ENCODE measurements at regions not wholly inside any gene's neighbourhood (a gene's known extent, or its start where the extent isn't known, plus 50 kb on each side); places are given as distances from the start of the nearest gene placed in this dataset.

DNA sequence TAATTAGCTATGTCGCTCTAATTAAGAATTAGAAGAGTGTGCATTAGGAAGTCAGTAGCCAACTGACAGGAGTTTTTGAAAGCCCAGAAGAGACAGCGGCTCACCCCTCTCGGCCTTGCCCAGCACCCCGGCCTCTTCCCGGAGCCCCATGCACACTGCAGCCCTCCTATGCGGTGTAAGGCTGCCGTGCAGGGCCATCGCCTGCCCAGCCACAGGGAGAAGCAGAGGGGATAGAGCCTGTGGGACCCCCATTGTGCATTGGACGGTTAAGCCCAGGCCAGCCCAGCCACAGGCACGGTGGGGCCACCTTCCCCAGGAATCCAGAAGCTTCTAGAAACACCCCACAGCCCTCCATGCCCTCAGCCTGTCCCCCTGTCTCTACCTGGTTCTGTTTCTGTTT is 569.7 kb upstream of the MKI67 start:
- no peaks in the 10 kb centered on the region for H3K36me3 ChIP-seq (ENCODE audit: control insufficient read depth in 2 of 2, insufficient read depth in 2 of 2, low read length in 2 of 2)
- H3K9me3 ChIP-seq (ENCODE audit: control insufficient read depth in 2 of 2, low read length in 2 of 2), result no peaks in the 10 kb centered on the region
- H3K4me3 ChIP-seq (ENCODE audit: low read length in 2 of 2), result no peak overlapping the region
- no peak overlapping the region for H3K27ac ChIP-seq (ENCODE audit: low read length)
- H3K27me3 ChIP-seq (ENCODE audit: control insufficient read depth in 1 of 2, insufficient read depth in 2 of 2, low read length in 2 of 2), result no peaks in the 10 kb centered on the region
- H3K4me1 ChIP-seq (ENCODE audit: control insufficient read depth, insufficient read depth, low read length), result no peaks in the 10 kb centered on the region
- H3K9ac ChIP-seq (ENCODE audit: low read length in 2 of 2), result no peak overlapping the region

DNA sequence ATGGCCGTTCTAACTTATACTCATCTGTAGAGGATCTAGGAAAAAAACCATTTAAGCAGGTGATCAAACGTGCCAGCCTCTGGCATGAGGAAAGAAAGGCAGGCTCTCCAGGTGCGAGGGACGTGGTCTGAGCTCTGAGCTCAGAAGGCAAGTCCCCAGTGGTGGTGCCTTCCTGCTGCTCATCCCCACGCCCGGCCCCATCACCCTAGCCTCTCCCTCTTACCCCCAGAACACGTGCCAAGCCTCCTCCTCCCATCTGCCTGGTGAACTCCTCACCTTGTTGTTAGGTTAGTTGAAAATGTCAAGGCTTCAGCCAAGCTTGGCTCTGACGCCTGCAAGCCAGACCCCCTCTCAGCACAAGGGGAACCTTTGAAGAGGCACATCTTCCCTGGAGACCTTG is 571.2 kb upstream of the MKI67 start:
- no peak overlapping the region for H3K9ac ChIP-seq (ENCODE audit: low read length in 2 of 2)
- no peaks in the 10 kb centered on the region for H3K4me1 ChIP-seq (ENCODE audit: control insufficient read depth, insufficient read depth, low read length)
- no peaks in the 10 kb centered on the region for H3K9me3 ChIP-seq (ENCODE audit: control insufficient read depth in 2 of 2, low read length in 2 of 2)
- no peaks in the 10 kb centered on the region for H3K27me3 ChIP-seq (ENCODE audit: control insufficient read depth in 1 of 2, insufficient read depth in 2 of 2, low read length in 2 of 2)
- H3K36me3 ChIP-seq (ENCODE audit: control insufficient read depth in 2 of 2, insufficient read depth in 2 of 2, low read length in 2 of 2), result no peaks in the 10 kb centered on the region
- no peak overlapping the region for H3K4me3 ChIP-seq (ENCODE audit: low read length in 2 of 2)
- no peak overlapping the region for H3K27ac ChIP-seq (ENCODE audit: low read length)

DNA sequence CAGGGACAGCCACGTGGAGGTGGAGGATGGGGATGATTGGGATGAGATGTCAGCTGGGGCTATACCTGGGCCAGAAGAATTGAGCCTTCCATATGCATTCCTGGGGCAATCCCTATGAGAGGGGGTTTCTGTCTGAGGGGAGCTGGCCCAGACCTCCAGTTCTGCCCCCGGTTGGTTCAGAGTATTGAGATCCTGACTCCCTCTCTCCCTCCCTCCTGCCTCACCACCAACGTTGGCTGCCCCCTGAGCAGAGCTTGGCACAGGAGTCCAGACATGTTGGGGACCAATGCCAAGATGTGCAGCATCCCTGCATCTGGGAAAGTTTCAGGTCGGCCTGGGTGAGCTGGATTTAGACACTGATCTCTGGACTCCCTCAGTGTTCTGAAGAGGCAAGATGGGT is 575.2 kb upstream of the MKI67 start:
- H3K36me3 ChIP-seq (ENCODE audit: control insufficient read depth in 2 of 2, insufficient read depth in 2 of 2, low read length in 2 of 2), result no peaks in the 10 kb centered on the region
- H3K9ac ChIP-seq (ENCODE audit: low read length in 2 of 2), result no peak overlapping the region
- H3K4me3 ChIP-seq (ENCODE audit: low read length in 2 of 2), result no peak overlapping the region
- H3K27ac ChIP-seq (ENCODE audit: low read length), result no peak overlapping the region
- H3K9me3 ChIP-seq (ENCODE audit: control insufficient read depth in 2 of 2, low read length in 2 of 2), result no peaks in the 10 kb centered on the region
- no peaks in the 10 kb centered on the region for H3K4me1 ChIP-seq (ENCODE audit: control insufficient read depth, insufficient read depth, low read length)
- H3K27me3 ChIP-seq (ENCODE audit: control insufficient read depth in 1 of 2, insufficient read depth in 2 of 2, low read length in 2 of 2), result no peaks in the 10 kb centered on the region

DNA sequence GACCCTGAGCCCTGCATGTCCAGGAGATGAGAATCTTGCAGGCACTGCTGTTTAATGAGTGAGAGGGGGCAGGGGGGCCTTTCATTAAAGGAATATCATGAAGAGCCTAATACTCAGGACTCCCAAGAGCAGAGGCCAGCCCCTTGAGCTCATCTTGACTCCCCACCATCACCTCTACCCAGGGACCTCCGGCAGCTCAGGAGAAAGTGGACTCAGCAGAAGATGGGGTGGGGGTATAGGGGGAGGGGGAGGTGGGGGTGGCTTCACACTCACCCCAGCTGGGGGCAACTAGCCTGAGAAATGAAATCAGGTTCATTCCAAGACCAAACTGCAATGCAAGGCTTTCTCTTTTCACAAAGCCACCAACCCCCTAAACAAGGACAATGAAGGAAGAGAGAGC is 575.6 kb upstream of the MKI67 start:
- Histone ChIP-seq H3K9me3 (ENCODE audit: control insufficient read depth in 2 of 2, low read length in 2 of 2) (no peaks in the 10 kb centered on the region), H3K4me1 (ENCODE audit: control insufficient read depth, insufficient read depth, low read length) (no peaks in the 10 kb centered on the region), H3K27ac (ENCODE audit: low read length) (no peak overlapping the region), H3K9ac (ENCODE audit: low read length in 2 of 2) (no peak overlapping the region), H3K27me3 (ENCODE audit: control insufficient read depth in 1 of 2, insufficient read depth in 2 of 2, low read length in 2 of 2) (no peaks in the 10 kb centered on the region), H3K4me3 (ENCODE audit: low read length in 2 of 2) (no peak overlapping the region), H3K36me3 (ENCODE audit: control insufficient read depth in 2 of 2, insufficient read depth in 2 of 2, low read length in 2 of 2) (no peaks in the 10 kb centered on the region)

DNA sequence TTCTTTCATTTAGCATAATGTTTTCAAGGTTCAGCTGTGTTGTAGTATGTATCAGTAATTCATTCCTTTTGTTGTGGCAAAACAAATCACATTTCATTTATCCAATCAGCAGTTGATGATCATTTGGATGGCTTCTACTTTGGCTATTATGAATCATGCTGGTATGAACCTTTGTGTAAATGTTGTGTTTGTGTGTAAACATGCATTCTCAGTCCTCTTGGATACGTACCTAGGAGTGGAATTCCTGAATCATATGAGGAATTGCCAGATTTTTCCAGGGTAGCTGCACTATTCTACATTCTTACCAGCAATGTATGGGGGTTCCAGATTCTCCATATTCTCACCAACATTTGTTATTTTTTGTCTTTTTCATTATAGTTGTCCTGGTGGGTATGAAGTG is 578.5 kb upstream of the MKI67 start:
- H3K4me1 ChIP-seq (ENCODE audit: control insufficient read depth, insufficient read depth, low read length), result no peaks in the 10 kb centered on the region
- H3K27me3 ChIP-seq (ENCODE audit: control insufficient read depth in 1 of 2, insufficient read depth in 2 of 2, low read length in 2 of 2), result no peaks in the 10 kb centered on the region
- H3K36me3 ChIP-seq (ENCODE audit: control insufficient read depth in 2 of 2, insufficient read depth in 2 of 2, low read length in 2 of 2), result no peaks in the 10 kb centered on the region
- H3K9ac ChIP-seq (ENCODE audit: low read length in 2 of 2), result no peak overlapping the region
- H3K4me3 ChIP-seq (ENCODE audit: low read length in 2 of 2), result no peak overlapping the region
- H3K9me3 ChIP-seq (ENCODE audit: control insufficient read depth in 2 of 2, low read length in 2 of 2), result no peaks in the 10 kb centered on the region
- no peak overlapping the region for H3K27ac ChIP-seq (ENCODE audit: low read length)

DNA sequence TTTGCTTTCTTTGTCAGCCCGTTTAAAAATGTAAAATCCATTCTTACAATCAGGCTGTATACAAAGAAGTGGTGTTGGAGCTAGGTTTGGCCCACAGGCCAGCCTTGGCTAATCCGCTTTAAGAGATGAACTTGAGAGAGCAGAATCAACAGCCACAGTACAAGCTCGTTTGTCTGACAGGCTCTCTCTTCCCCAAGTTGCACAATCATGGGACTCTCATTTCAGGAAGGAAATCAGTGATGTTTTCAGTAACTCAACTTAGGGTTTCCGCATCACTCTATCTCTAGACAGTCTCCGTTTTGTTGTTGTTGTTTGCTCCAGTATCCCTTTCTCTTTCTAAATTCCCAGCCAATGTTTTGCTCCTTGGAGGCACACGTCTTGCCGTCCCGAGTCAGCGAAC is 582.0 kb upstream of the MKI67 start:
- Histone ChIP-seq H3K9ac (ENCODE audit: low read length in 2 of 2) (no peak overlapping the region), H3K27me3 (ENCODE audit: control insufficient read depth in 1 of 2, insufficient read depth in 2 of 2, low read length in 2 of 2) (peaks cover 0 to 7% of the 10 kb centered on the region in 2 donors), H3K9me3 (ENCODE audit: control insufficient read depth in 2 of 2, low read length in 2 of 2) (no peaks in the 10 kb centered on the region), H3K27ac (ENCODE audit: low read length) (no peak overlapping the region), H3K36me3 (ENCODE audit: control insufficient read depth in 2 of 2, insufficient read depth in 2 of 2, low read length in 2 of 2) (no peaks in the 10 kb centered on the region), H3K4me3 (ENCODE audit: low read length in 2 of 2) (no peak overlapping the region), H3K4me1 (ENCODE audit: control insufficient read depth, insufficient read depth, low read length) (no peaks in the 10 kb centered on the region)

DNA sequence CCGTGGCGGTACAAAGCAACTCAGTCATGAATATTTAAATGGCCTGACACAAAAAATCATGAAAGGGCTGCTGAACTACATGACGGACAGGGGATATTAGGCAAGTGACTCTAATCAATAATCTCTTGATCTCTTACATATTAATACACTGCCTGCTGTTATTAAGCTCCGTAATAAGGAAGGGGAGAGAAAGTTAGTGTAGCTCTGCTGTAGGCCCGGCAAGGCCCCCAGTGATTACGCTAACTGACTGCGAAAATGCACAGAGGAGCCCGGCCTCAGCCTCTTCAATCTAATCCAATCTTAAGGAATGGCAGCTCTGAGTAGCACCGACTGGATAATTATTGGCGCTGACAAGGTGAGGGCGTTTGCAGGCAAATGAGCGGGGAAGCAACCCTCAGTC is 583.5 kb upstream of the MKI67 start:
- Histone ChIP-seq H3K27ac (ENCODE audit: low read length) (no peak overlapping the region), H3K4me3 (ENCODE audit: low read length in 2 of 2) (no peak overlapping the region), H3K4me1 (ENCODE audit: control insufficient read depth, insufficient read depth, low read length) (no peaks in the 10 kb centered on the region), H3K27me3 (ENCODE audit: control insufficient read depth in 1 of 2, insufficient read depth in 2 of 2, low read length in 2 of 2) (peaks cover 0 to 7% of the 10 kb centered on the region in 2 donors), H3K9me3 (ENCODE audit: control insufficient read depth in 2 of 2, low read length in 2 of 2) (no peaks in the 10 kb centered on the region), H3K9ac (ENCODE audit: low read length in 2 of 2) (no peak overlapping the region), H3K36me3 (ENCODE audit: control insufficient read depth in 2 of 2, insufficient read depth in 2 of 2, low read length in 2 of 2) (no peaks in the 10 kb centered on the region)

DNA sequence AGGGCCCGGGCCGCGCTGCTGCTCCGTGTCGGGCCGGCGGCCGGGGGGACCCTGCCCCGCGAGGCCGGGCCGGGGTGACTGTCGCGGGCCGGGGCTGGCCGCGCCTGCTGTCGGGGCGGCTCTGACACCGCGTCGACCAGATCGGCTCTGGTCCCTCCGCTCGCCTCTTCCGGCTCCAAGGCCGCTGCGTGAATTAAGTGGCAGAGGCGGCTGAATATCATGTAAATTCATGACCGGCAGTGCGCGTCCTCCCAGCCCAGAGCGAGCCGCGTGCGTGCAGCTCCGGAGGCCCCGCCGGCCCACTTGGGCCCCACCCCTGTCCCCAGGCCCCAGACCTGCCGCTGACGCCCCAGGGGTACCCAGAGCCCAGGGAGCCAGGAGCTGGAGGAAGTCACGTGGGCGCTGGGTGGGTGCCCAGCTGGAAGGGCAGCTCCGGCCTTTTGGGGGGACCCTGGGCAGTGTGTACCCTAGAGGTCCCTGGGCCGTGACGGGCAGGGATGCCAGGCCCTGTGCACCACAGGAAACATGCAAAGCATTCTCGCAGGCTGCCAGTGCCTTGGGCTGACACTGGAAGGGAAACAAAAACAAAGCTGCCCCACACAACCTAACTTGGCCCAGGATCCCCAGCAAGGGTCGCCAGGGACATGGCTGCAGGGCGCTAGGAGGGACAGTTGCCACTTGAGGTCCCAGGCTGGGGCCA is 584.0 kb upstream of the MKI67 start:
- Histone ChIP-seq H3K27me3 (ENCODE audit: control insufficient read depth in 1 of 2, insufficient read depth in 2 of 2, low read length in 2 of 2) (peaks cover 0 to 7% of the 10 kb centered on the region in 2 donors), H3K9ac (ENCODE audit: low read length in 2 of 2) (no peak overlapping the region), H3K27ac (ENCODE audit: low read length) (no peak overlapping the region), H3K9me3 (ENCODE audit: control insufficient read depth in 2 of 2, low read length in 2 of 2) (no peaks in the 10 kb centered on the region), H3K36me3 (ENCODE audit: control insufficient read depth in 2 of 2, insufficient read depth in 2 of 2, low read length in 2 of 2) (no peaks in the 10 kb centered on the region), H3K4me3 (ENCODE audit: low read length in 2 of 2) (no peak overlapping the region), H3K4me1 (ENCODE audit: control insufficient read depth, insufficient read depth, low read length) (no peaks in the 10 kb centered on the region)

DNA sequence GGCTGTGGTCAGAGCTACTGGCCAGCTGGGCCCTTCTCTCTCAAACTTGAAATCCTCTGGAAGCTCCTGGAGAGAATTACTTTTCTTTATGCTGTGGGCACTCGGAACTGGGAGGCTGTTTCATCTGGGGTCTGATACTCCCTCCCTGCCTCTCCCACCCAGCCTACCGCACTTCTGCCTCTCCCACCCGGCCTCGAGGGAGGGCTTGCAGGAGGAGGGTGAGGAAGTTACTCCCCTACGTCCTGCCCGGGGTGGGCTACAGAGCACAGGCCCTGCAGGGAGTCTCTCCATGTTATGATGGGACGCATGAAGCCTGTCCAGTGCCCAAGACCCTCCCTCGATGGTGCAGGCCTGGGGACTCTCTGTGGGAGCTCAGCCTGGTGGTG is 584.6 kb upstream of the MKI67 start:
- Histone ChIP-seq H3K27me3 (ENCODE audit: control insufficient read depth in 1 of 2, insufficient read depth in 2 of 2, low read length in 2 of 2) (peaks cover 0 to 7% of the 10 kb centered on the region in 2 donors), H3K27ac (ENCODE audit: low read length) (no peak overlapping the region), H3K9me3 (ENCODE audit: control insufficient read depth in 2 of 2, low read length in 2 of 2) (no peaks in the 10 kb centered on the region), H3K36me3 (ENCODE audit: control insufficient read depth in 2 of 2, insufficient read depth in 2 of 2, low read length in 2 of 2) (no peaks in the 10 kb centered on the region), H3K9ac (ENCODE audit: low read length in 2 of 2) (no peak overlapping the region), H3K4me3 (ENCODE audit: low read length in 2 of 2) (no peak overlapping the region), H3K4me1 (ENCODE audit: control insufficient read depth, insufficient read depth, low read length) (no peaks in the 10 kb centered on the region)

DNA sequence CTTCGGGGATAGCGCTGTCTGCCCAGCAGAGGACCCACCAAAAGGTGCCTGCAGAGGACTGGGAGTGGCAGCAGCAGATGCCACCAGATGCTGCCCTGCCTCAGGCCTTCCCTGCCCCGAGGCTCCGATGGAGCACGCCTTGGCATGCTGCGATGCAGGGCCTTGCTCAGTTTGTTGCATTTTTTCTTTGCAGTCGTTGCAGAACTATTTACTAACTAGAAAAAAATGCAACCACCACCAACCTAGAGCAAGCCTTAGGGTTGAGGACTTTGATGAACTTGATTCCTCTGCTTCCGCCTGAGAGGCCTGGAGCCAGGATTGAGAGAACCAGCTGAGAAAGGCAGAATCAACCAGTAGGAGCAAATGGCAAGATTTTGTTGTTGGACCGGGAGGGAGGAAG is 585.6 kb upstream of the MKI67 start:
- peaks cover 0 to 7% of the 10 kb centered on the region in 2 donors for H3K27me3 ChIP-seq (ENCODE audit: control insufficient read depth in 1 of 2, insufficient read depth in 2 of 2, low read length in 2 of 2)

DNA sequence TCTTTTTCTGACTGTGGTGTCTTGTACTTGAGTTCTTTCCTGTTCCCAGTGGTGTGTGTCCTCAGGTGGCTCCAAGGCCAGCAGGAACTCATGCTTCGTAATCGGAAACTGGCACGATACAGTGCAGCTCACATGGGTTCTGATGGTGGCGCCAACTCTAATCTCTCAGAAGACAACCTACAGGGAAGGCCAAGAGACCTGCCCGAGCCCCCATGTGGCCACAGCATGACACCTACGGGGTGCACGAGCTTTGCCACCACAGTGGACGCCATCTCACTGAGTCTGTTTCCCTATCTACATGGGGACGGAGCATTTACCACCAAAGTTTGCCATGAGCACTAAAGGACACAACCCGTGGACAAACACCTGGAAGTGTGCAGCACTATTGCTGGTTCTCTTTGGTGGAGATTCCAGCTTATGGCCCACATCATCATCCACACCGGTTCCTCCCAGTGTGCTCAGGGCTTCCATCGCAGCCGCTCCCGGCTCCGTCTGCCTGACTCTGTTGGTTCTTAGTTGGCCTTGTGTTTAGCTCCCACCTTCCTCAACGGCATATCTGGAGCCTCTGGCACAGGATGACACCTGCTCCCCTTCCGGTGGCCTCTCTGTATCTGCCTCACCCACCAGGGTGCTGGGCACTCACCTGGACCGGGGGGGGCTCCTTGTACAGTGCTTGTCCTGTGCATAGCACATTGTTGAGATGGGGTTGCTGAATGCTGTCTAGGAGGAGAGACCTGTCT is 586.6 kb upstream of the MKI67 start:
- H3K4me3 ChIP-seq (ENCODE audit: low read length in 2 of 2), result no peak overlapping the region
- no peak overlapping the region for H3K9ac ChIP-seq (ENCODE audit: low read length in 2 of 2)
- H3K36me3 ChIP-seq (ENCODE audit: control insufficient read depth in 2 of 2, insufficient read depth in 2 of 2, low read length in 2 of 2), result no peaks in the 10 kb centered on the region
- H3K9me3 ChIP-seq (ENCODE audit: control insufficient read depth in 2 of 2, low read length in 2 of 2), result no peaks in the 10 kb centered on the region
- H3K27me3 ChIP-seq (ENCODE audit: control insufficient read depth in 1 of 2, insufficient read depth in 2 of 2, low read length in 2 of 2), result peaks cover 0 to 7% of the 10 kb centered on the region in 2 donors
- H3K27ac ChIP-seq (ENCODE audit: low read length), result no peak overlapping the region
- H3K4me1 ChIP-seq (ENCODE audit: control insufficient read depth, insufficient read depth, low read length), result no peaks in the 10 kb centered on the region

More for the DNA sequence above, 585.6 kb upstream of the MKI67 start:
- H3K9ac ChIP-seq (ENCODE audit: low read length in 2 of 2), result no peak overlapping the region
- no peak overlapping the region for H3K4me3 ChIP-seq (ENCODE audit: low read length in 2 of 2)
- H3K4me1 ChIP-seq (ENCODE audit: control insufficient read depth, insufficient read depth, low read length), result no peaks in the 10 kb centered on the region
- no peaks in the 10 kb centered on the region for H3K36me3 ChIP-seq (ENCODE audit: control insufficient read depth in 2 of 2, insufficient read depth in 2 of 2, low read length in 2 of 2)
- no peaks in the 10 kb centered on the region for H3K9me3 ChIP-seq (ENCODE audit: control insufficient read depth in 2 of 2, low read length in 2 of 2)
- no peak overlapping the region for H3K27ac ChIP-seq (ENCODE audit: low read length)
